Neutrophil (primary cell): ENCODE measurements at regions not wholly inside any gene's neighbourhood (a gene's known extent, or its start where the extent isn't known, plus 50 kb on each side); places are given as distances from the start of the nearest gene placed in this dataset.

Experiments used
- H3K27ac ChIP-seq: fragments of 200-600 bp; sonication (generic); 2 replicates; pipeline ENCODE4 v1.5.1; 2016; ENCODE audit warnings: mild to moderate bottlenecking, moderate library complexity
- H3K27me3 ChIP-seq: fragments of 200-600 bp; sonication (generic); 2 replicates; pipeline ENCODE4 v1.6.0; 2016; ENCODE audit warnings: mild to moderate bottlenecking
- H3K36me3 ChIP-seq: fragments of 200-600 bp; sonication (generic); 2 replicates; pipeline ENCODE4 v1.5.1; 2017
- H3K4me1 ChIP-seq, 2 experiments: fragments of 200-600 bp in 1 of 2; sonication (generic) in 1 of 2; 1 replicate in 1 of 2; 2 replicates in 1 of 2; pipeline versions ENCODE4 v1.5.1 to v1.6.1; 2013 to 2016; ENCODE audit warnings: low read depth in 1 of 2, low read length in 1 of 2, mild to moderate bottlenecking in 1 of 2, moderate library complexity in 1 of 2; ENCODE audit not compliant: control insufficient read depth in 1 of 2, insufficient read depth in 1 of 2
- H3K4me3 ChIP-seq, 2 experiments: fragments of 200-600 bp in 1 of 2; sonication (generic) in 1 of 2; 1 replicate in 1 of 2; 2 replicates in 1 of 2; pipeline ENCODE4 v1.5.1; 2013 to 2016; ENCODE audit warnings: low read depth in 1 of 2, low read length in 1 of 2, mild to moderate bottlenecking in 1 of 2, moderate library complexity in 1 of 2
- H3K9me3 ChIP-seq: fragments of 200-600 bp; sonication (generic); 2 replicates; pipeline ENCODE4 v1.5.1; 2016
- CTCF ChIP-seq: fragments of 200-600 bp; sonication (generic); IDR thresholded peaks from 2 replicates; pipeline ENCODE4 v1.5.1; 2016; ENCODE audit warnings: antibody characterized with exemption

GRCh38 chr10:131816157-131816775 lies 84.5 kb upstream of the PPP2R2D start:
- Histone ChIP-seq H3K4me1 (no peaks in the 10 kb centered on the region), H3K27me3 (peaks cover 7% of the 10 kb centered on the region), H3K36me3 (no peaks in the 10 kb centered on the region), H3K4me3 (no peak overlapping the region), H3K9me3 (no peaks in the 10 kb centered on the region), H3K27ac (no peak overlapping the region)
- no peak for TF ChIP-seq CTCF

GRCh38 chr10:131816941-131817700 lies 83.7 kb upstream of the PPP2R2D start:
- H3K27me3 ChIP-seq = peaks cover 7% of the 10 kb centered on the region
- TF ChIP-seq CTCF = no peak
- no peak overlapping the region for H3K27ac ChIP-seq
- no peaks in the 10 kb centered on the region for H3K4me1 ChIP-seq
- no peaks in the 10 kb centered on the region for H3K9me3 ChIP-seq
- no peaks in the 10 kb centered on the region for H3K36me3 ChIP-seq
- H3K4me3 ChIP-seq = no peak overlapping the region

- H3K36me3 ChIP-seq = no peaks in the 10 kb centered on the region
- H3K4me1 ChIP-seq = no peaks in the 10 kb centered on the region
- H3K27me3 ChIP-seq = peaks cover 7% of the 10 kb centered on the region
- no peak overlapping the region for H3K4me3 ChIP-seq
- H3K9me3 ChIP-seq = no peaks in the 10 kb centered on the region
- H3K27ac ChIP-seq = no peak overlapping the region
- TF ChIP-seq CTCF = no peak
Observed at GRCh38 chr10:131817866-131818509, 82.8 kb upstream of the PPP2R2D start.

GRCh38 chr10:131818510-131819234 lies 82.1 kb upstream of the PPP2R2D start:
- peaks cover 7% of the 10 kb centered on the region for H3K27me3 ChIP-seq
- no peak overlapping the region for H3K4me3 ChIP-seq
- H3K36me3 ChIP-seq = no peaks in the 10 kb centered on the region
- H3K4me1 ChIP-seq = no peaks in the 10 kb centered on the region
- no peaks in the 10 kb centered on the region for H3K9me3 ChIP-seq
- no peak overlapping the region for H3K27ac ChIP-seq
- TF ChIP-seq CTCF = no peak

- Histone ChIP-seq H3K9me3 (no peaks in the 10 kb centered on the region), H3K27me3 (peaks cover 11% of the 10 kb centered on the region), H3K4me3 (no peak overlapping the region), H3K27ac (no peak overlapping the region), H3K4me1 (no peaks in the 10 kb centered on the region), H3K36me3 (no peaks in the 10 kb centered on the region)
- no peak for TF ChIP-seq CTCF
Observed at GRCh38 chr10:131819241-131820072, 81.4 kb upstream of the PPP2R2D start.
